ENCODE measurements at regions not wholly inside any gene's neighbourhood (a gene's known extent, or its start where the extent isn't known, plus 50 kb on each side); places are given as distances from the start of the nearest gene placed in this dataset.
A peak's percentile ranks its signal among the peaks of the same experiment; 100 is the strongest.

- Histone ChIP-seq H3K9ac (no peak overlapping the region), H3K79me2 (ENCODE audit: low read depth) (no peaks in the 10 kb centered on the region), H3K4me2 (no peak overlapping the region), H2AFZ (replicated peaks) (no peak overlapping the region), H3K4me1 (peaks cover 5% of the 10 kb centered on the region), H3K9me3 (ENCODE audit: low read depth) (no peaks in the 10 kb centered on the region), H3F3A (ENCODE audit: low read depth) (no peaks in the 10 kb centered on the region), H3K36me3 (no peaks in the 10 kb centered on the region), H4K20me1 (ENCODE audit: low read depth) (no peaks in the 10 kb centered on the region), H3K27ac (no peak overlapping the region), H3K27me3 (no peaks in the 10 kb centered on the region), H3K4me3 (no peak overlapping the region)
- peaks cover 9% of the 10 kb centered on the region for H3K4me1 Mint-ChIP-seq
- TF ChIP-seq EZH2phosphoT487 (IDR thresholded peaks at IDR 0.05) = no peak
- no peak for TF ChIP-seq CTCF (IDR thresholded peaks at IDR 0.05)
- no peak for TF ChIP-seq EZH2 (IDR thresholded peaks at IDR 0.05)
- no peaks in the 10 kb centered on the region for H3K36me3 Mint-ChIP-seq
- peaks cover 6% of the 10 kb centered on the region for H3K27me3 Mint-ChIP-seq (ENCODE audit: insufficient read depth, low read depth)
- no peaks in the 10 kb centered on the region for H3K9me3 Mint-ChIP-seq
- DNase-seq (ENCODE audit: low spot score) = peak; percentile 17
- H3K4me3 Mint-ChIP-seq = no peak overlapping the region
- no peak overlapping the region for H3K27ac Mint-ChIP-seq
Measured at GRCh38 chr7:153052206-153052605, 292.7 kb downstream of the ACTR3B start.

- Histone ChIP-seq H3K9ac (no peak overlapping the region), H3K4me1 (no peaks in the 10 kb centered on the region), H2AFZ (replicated peaks) (no peak overlapping the region), H3K79me2 (ENCODE audit: low read depth) (no peaks in the 10 kb centered on the region), H3F3A (ENCODE audit: low read depth) (no peaks in the 10 kb centered on the region), H3K36me3 (no peaks in the 10 kb centered on the region), H3K4me3 (no peak overlapping the region), H3K4me2 (no peak overlapping the region), H4K20me1 (ENCODE audit: low read depth) (no peaks in the 10 kb centered on the region), H3K9me3 (ENCODE audit: low read depth) (no peaks in the 10 kb centered on the region), H3K27me3 (no peaks in the 10 kb centered on the region), H3K27ac (no peak overlapping the region)
- no peaks in the 10 kb centered on the region for H3K9me3 Mint-ChIP-seq
- no peaks in the 10 kb centered on the region for H3K36me3 Mint-ChIP-seq
- no peaks in the 10 kb centered on the region for H3K27me3 Mint-ChIP-seq (ENCODE audit: insufficient read depth, low read depth)
- peak; percentile 74 for DNase-seq (ENCODE audit: low spot score)
- no peak for TF ChIP-seq EZH2phosphoT487 (IDR thresholded peaks at IDR 0.05)
- TF ChIP-seq EZH2 (IDR thresholded peaks at IDR 0.05) = no peak
- TF ChIP-seq CTCF (IDR thresholded peaks at IDR 0.05) = no peak
- H3K4me1 Mint-ChIP-seq = no peaks in the 10 kb centered on the region
- H3K27ac Mint-ChIP-seq = no peak overlapping the region
- no peak overlapping the region for H3K4me3 Mint-ChIP-seq
Measured at GRCh38 chr7:153061910-153062528, 302.5 kb downstream of the ACTR3B start.

GRCh38 chr7:153065051-153065450 lies 305.5 kb downstream of the ACTR3B start:
- Histone ChIP-seq H3K27me3 (no peaks in the 10 kb centered on the region), H2AFZ (replicated peaks) (no peak overlapping the region)

More at GRCh38 chr7:153065051-153065450, 305.5 kb downstream of the ACTR3B start:
- TF ChIP-seq EZH2phosphoT487 (IDR thresholded peaks at IDR 0.05) = no peak
- TF ChIP-seq CTCF (IDR thresholded peaks at IDR 0.05) = no peak
- TF ChIP-seq EZH2 (IDR thresholded peaks at IDR 0.05) = no peak
- no peak overlapping the region for H3K27ac Mint-ChIP-seq
- DNase-seq (ENCODE audit: low spot score) = no peak
- Histone ChIP-seq H3F3A (ENCODE audit: low read depth) (no peaks in the 10 kb centered on the region), H3K4me2 (no peak overlapping the region), H3K9ac (no peak overlapping the region), H4K20me1 (ENCODE audit: low read depth) (no peaks in the 10 kb centered on the region), H3K79me2 (ENCODE audit: low read depth) (no peaks in the 10 kb centered on the region), H3K4me3 (no peak overlapping the region), H3K36me3 (no peaks in the 10 kb centered on the region), H3K9me3 (ENCODE audit: low read depth) (no peaks in the 10 kb centered on the region), H3K27ac (no peak overlapping the region), H3K4me1 (no peaks in the 10 kb centered on the region)
- H3K9me3 Mint-ChIP-seq = no peaks in the 10 kb centered on the region
- H3K4me1 Mint-ChIP-seq = no peaks in the 10 kb centered on the region
- no peaks in the 10 kb centered on the region for H3K36me3 Mint-ChIP-seq
- no peak overlapping the region for H3K4me3 Mint-ChIP-seq
- no peaks in the 10 kb centered on the region for H3K27me3 Mint-ChIP-seq (ENCODE audit: insufficient read depth, low read depth)

All from neural progenitor cell (in vitro differentiated cells).